Osteoblast (primary cell): ENCODE measurements at regions not wholly inside any gene's neighbourhood (a gene's known extent, or its start where the extent isn't known, plus 50 kb on each side); places are given as distances from the start of the nearest gene placed in this dataset.

Experiments
- DNase-seq: peaks from one replicate; pipeline ENCODE4 v3.0.0; 2011; ENCODE audit warnings: low spot score, mixed read lengths; ENCODE audit not compliant: insufficient read length; ENCODE audit errors: missing footprints
- H2AFZ ChIP-seq: 2 replicates; pipeline ENCODE4 v1.6.0; 2011; ENCODE audit warnings: mild to moderate bottlenecking, low read length
- H3K27ac ChIP-seq: 2 replicates; pipeline ENCODE4 v1.5.1; 2011; ENCODE audit warnings: mild to moderate bottlenecking, low read depth, low read length, moderate library complexity
- H3K27me3 ChIP-seq: 2 replicates; pipeline ENCODE4 v1.6.0; 2012; ENCODE audit warnings: mild to moderate bottlenecking, control low read depth, inconsistent platforms, low read length, moderate library complexity; ENCODE audit not compliant: insufficient read depth
- H3K36me3 ChIP-seq: 2 replicates; pipeline ENCODE4 v1.5.1; 2011; ENCODE audit warnings: mild to moderate bottlenecking, low read length, control low read depth, moderate library complexity; ENCODE audit not compliant: insufficient read depth
- H3K4me1 ChIP-seq: 2 replicates; pipeline ENCODE4 v1.5.1; 2011; ENCODE audit warnings: mild to moderate bottlenecking, low read length, control low read depth, moderate library complexity; ENCODE audit not compliant: insufficient read depth
- H3K4me2 ChIP-seq: 2 replicates; pipeline ENCODE4 v1.6.0; 2011; ENCODE audit warnings: mild to moderate bottlenecking, low read length; ENCODE audit not compliant: insufficient read depth
- H3K4me3 ChIP-seq: fragments of 200-600 bp; sonication (generic); 3 replicates; pipeline ENCODE4 v1.5.1; 2012; ENCODE audit warnings: mild to moderate bottlenecking, low read length, inconsistent platforms; ENCODE audit not compliant: insufficient read depth
- H3K79me2 ChIP-seq: 2 replicates; pipeline ENCODE4 v1.6.0; 2012; ENCODE audit warnings: mild to moderate bottlenecking, low read length, control low read depth, inconsistent platforms; ENCODE audit not compliant: insufficient read depth
- H3K9me3 ChIP-seq: 2 replicates; pipeline ENCODE4 v1.5.1; 2011; ENCODE audit warnings: low read depth, low read length, control low read depth
- H4K20me1 ChIP-seq: 2 replicates; pipeline ENCODE4 v1.6.0; 2012; ENCODE audit warnings: mild to moderate bottlenecking, low read length, control low read depth; ENCODE audit not compliant: insufficient read depth
- TF ChIP-seq, protein P1 (sequence below): IDR thresholded peaks from 2 replicates; pipeline ENCODE4 v1.5.1; 2011; ENCODE audit warnings: mild to moderate bottlenecking, low read depth, low read length, moderate library complexity; ENCODE audit errors: extremely low read depth

DNA sequence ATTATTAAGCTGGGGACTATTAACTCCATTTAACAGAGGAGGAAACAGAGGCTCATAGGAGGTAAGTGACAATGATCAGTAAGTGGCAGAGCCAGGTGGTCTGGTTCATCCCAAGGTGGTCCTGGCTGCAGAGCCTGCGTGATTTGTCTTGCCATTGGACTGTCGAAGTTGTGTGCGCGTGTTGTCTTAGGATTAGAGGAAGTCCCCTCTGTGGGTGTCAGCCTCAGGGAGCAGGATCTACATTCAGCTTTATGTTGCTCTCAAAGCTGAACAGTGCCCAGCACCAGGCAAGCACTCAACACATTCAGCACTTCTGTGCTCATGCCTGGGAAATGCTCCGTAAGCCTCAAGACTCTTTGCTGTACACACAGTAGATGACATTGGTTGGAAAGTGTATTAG is 139.5 kb downstream of the HERPUD2 start:
- DNase-seq = no peak
- Histone ChIP-seq H3K4me1 (no peaks in the 10 kb centered on the region), H3K36me3 (no peaks in the 10 kb centered on the region), H3K79me2 (no peaks in the 10 kb centered on the region), H3K27ac (no peak overlapping the region), H3K9me3 (no peaks in the 10 kb centered on the region), H3K4me3 (no peak overlapping the region), H3K4me2 (no peak overlapping the region), H3K27me3 (no peaks in the 10 kb centered on the region), H2AFZ (no peak overlapping the region), H4K20me1 (no peaks in the 10 kb centered on the region)
- TF ChIP-seq, protein P1, sequence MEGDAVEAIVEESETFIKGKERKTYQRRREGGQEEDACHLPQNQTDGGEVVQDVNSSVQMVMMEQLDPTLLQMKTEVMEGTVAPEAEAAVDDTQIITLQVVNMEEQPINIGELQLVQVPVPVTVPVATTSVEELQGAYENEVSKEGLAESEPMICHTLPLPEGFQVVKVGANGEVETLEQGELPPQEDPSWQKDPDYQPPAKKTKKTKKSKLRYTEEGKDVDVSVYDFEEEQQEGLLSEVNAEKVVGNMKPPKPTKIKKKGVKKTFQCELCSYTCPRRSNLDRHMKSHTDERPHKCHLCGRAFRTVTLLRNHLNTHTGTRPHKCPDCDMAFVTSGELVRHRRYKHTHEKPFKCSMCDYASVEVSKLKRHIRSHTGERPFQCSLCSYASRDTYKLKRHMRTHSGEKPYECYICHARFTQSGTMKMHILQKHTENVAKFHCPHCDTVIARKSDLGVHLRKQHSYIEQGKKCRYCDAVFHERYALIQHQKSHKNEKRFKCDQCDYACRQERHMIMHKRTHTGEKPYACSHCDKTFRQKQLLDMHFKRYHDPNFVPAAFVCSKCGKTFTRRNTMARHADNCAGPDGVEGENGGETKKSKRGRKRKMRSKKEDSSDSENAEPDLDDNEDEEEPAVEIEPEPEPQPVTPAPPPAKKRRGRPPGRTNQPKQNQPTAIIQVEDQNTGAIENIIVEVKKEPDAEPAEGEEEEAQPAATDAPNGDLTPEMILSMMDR = no peak

DNA sequence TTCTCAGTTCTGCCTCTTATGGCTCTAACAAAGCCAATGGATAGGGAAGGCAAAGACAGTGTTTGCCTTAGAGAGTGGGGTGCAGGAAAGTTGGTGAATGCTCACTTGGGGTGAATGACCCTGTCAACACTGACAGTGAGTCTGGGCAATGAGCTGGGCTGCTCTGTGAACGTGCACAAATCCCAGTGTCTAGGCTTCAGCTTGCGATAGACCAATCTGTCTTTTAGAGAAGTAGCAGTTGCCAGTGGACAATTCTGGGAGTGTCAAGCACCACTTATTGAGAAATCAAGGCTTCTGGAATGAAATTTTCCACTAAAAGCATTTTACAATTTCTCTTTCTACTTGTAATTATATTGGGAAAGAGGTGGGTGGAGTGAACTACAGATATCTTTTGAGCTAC is 141.4 kb downstream of the HERPUD2 start:
- Histone ChIP-seq H3K36me3 (no peaks in the 10 kb centered on the region), H3K9me3 (no peaks in the 10 kb centered on the region), H4K20me1 (no peaks in the 10 kb centered on the region), H3K4me2 (no peak overlapping the region), H3K79me2 (no peaks in the 10 kb centered on the region), H3K27ac (no peak overlapping the region), H3K4me1 (no peaks in the 10 kb centered on the region), H3K4me3 (no peak overlapping the region), H2AFZ (no peak overlapping the region), H3K27me3 (no peaks in the 10 kb centered on the region)
- no peak for DNase-seq
- TF ChIP-seq, protein P1 = no peak

DNA sequence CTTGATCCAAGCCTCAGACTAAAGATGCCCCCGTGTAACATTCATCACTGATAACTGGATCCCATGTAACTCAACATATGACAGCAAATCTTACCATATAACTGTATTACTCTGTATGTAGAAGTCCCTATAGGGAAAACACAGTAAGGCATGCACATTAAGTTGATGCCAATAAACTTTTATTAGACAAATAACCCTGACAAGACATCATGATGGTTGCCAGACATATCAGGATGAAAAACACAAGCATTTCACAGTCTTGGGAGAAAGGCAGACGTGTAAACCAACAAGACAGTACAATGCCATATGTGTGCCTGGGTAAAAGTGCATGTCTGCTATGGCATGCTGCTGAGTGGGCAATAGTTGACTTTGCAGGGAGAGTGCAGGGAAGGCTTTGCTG is 142.2 kb downstream of the HERPUD2 start:
- no peak overlapping the region for H3K4me2 ChIP-seq
- peaks cover 3% of the 10 kb centered on the region for H3K27me3 ChIP-seq
- H3K79me2 ChIP-seq = no peaks in the 10 kb centered on the region
- TF ChIP-seq, protein P1 = no peak
- no peak for DNase-seq
- no peak overlapping the region for H3K4me3 ChIP-seq
- no peak overlapping the region for H3K27ac ChIP-seq
- no peaks in the 10 kb centered on the region for H4K20me1 ChIP-seq
- H3K4me1 ChIP-seq = no peaks in the 10 kb centered on the region
- H3K36me3 ChIP-seq = no peaks in the 10 kb centered on the region
- H3K9me3 ChIP-seq = no peaks in the 10 kb centered on the region
- no peak overlapping the region for H2AFZ ChIP-seq

DNA sequence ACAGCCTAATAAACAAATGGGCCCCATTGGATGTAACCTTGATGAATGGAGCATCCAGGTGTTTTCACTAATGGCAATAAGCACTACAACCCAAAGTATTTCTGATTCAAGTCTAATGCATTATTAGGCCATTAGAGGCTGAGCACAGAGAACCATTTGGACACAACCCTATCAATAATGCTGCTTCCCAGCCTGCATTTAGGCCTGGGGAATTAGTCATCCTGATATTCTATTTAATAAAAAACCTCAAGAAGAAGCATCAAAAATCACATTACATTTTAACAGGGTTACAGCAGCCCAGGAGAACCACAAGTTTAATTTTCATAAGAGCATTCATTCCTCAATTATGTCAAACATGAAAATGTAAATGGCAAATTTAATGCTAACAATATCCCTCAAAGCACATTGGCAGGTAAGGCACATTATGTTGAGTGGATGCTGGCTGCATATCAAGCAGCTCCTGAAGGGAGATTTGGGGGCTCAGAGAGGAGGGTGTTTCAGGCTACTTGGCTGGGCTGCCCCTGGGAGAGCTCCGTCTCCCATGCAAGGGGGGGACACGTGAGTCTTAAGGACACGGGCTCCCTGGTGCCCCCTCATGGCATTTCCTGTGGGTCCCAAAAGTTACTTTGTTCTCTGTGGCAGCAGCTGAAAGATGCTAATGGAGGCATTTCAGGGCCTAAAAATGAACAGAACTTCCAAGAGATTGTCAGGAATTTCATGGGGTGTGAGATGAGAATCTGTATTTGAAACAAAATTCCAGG is 143.4 kb downstream of the HERPUD2 start:
- TF ChIP-seq, protein P1 = no peak
- no peak overlapping the region for H2AFZ ChIP-seq
- H3K9me3 ChIP-seq = no peaks in the 10 kb centered on the region
- no peak for DNase-seq
- H3K36me3 ChIP-seq = no peaks in the 10 kb centered on the region
- H3K79me2 ChIP-seq = no peaks in the 10 kb centered on the region
- no peak overlapping the region for H3K27ac ChIP-seq
- peaks cover 6% of the 10 kb centered on the region for H3K27me3 ChIP-seq
- no peaks in the 10 kb centered on the region for H4K20me1 ChIP-seq
- H3K4me1 ChIP-seq = no peaks in the 10 kb centered on the region
- H3K4me3 ChIP-seq = no peak overlapping the region
- H3K4me2 ChIP-seq = no peak overlapping the region
